ENCODE measurements at regions not wholly inside any gene's neighbourhood (a gene's known extent, or its start where the extent isn't known, plus 50 kb on each side); places are given as distances from the start of the nearest gene placed in this dataset.
"Not testable (repeated sequence)": the region's sequence is repeated elsewhere in the genome, so short reads cannot be mapped to it uniquely, and the experiment has no call there.

- not testable (repeated sequence) for TF ChIP-seq POLR2A (IDR thresholded peaks at IDR 0.05)
- TF ChIP-seq, protein P1, sequence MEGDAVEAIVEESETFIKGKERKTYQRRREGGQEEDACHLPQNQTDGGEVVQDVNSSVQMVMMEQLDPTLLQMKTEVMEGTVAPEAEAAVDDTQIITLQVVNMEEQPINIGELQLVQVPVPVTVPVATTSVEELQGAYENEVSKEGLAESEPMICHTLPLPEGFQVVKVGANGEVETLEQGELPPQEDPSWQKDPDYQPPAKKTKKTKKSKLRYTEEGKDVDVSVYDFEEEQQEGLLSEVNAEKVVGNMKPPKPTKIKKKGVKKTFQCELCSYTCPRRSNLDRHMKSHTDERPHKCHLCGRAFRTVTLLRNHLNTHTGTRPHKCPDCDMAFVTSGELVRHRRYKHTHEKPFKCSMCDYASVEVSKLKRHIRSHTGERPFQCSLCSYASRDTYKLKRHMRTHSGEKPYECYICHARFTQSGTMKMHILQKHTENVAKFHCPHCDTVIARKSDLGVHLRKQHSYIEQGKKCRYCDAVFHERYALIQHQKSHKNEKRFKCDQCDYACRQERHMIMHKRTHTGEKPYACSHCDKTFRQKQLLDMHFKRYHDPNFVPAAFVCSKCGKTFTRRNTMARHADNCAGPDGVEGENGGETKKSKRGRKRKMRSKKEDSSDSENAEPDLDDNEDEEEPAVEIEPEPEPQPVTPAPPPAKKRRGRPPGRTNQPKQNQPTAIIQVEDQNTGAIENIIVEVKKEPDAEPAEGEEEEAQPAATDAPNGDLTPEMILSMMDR (IDR thresholded peaks at IDR 0.05 in 4 of 5, conservative IDR thresholded peaks at IDR 0.05 in 1 of 5), result not testable (repeated sequence)
Measured at GRCh38 chrX:63176578-63176977, 174.6 kb downstream of the SPIN4 start.

All from gastrocnemius medialis (tissue), 4 donors.